Mesenchymal stem cell (in vitro differentiated cells and primary cell): ENCODE measurements at regions not wholly inside any gene's neighbourhood (a gene's known extent, or its start where the extent isn't known, plus 50 kb on each side); places are given as distances from the start of the nearest gene placed in this dataset. TPM values are rescaled to one million over a fixed set of nuclear protein-coding genes. Genes with fewer than 3 reads are reported as not detected.

Experiments used
- DNase-seq: peaks from one replicate; pipeline ENCODE4 v3.0.0-alpha.2; 2013
- H2AFZ ChIP-seq: one replicate; pipeline ENCODE4 v1.6.1; 2013; ENCODE audit warnings: low read depth, mild to moderate bottlenecking, control low read depth, inconsistent platforms, low read length, moderate library complexity
- H2AK5ac ChIP-seq: 2 replicates; pipeline ENCODE4 v1.6.1; 2013; ENCODE audit warnings: low read length, moderate library complexity, mild to moderate bottlenecking, inconsistent platforms; ENCODE audit not compliant: severe bottlenecking
- H2BK120ac ChIP-seq: one replicate; pipeline ENCODE4 v1.6.1; 2013; ENCODE audit warnings: low read depth, mild to moderate bottlenecking, inconsistent platforms, low read length, moderate library complexity
- H2BK12ac ChIP-seq, 2 experiments: one replicate each; pipeline ENCODE4 v1.6.1; 2013; ENCODE audit warnings: inconsistent platforms in 2 of 2, low read length in 2 of 2, mild to moderate bottlenecking in 2 of 2, moderate library complexity in 2 of 2, control low read depth in 1 of 2
- H2BK15ac ChIP-seq: one replicate; pipeline ENCODE4 v1.6.1; 2013; ENCODE audit warnings: mild to moderate bottlenecking, low read depth, inconsistent platforms; ENCODE audit not compliant: poor library complexity, severe bottlenecking
- H2BK5ac ChIP-seq: 2 replicates; pipeline ENCODE4 v1.6.1; 2013; ENCODE audit warnings: low read depth, mild to moderate bottlenecking, low read length, control low read depth, inconsistent platforms; ENCODE audit not compliant: poor library complexity, severe bottlenecking
- H3K14ac ChIP-seq, 2 experiments: one replicate each; pipeline ENCODE4 v1.6.1; 2013; ENCODE audit warnings: inconsistent platforms in 2 of 2, low read length in 2 of 2, control low read depth in 1 of 2, mild to moderate bottlenecking in 1 of 2, moderate library complexity in 1 of 2
- H3K18ac ChIP-seq, 2 experiments: one replicate each; pipeline ENCODE4 v1.6.1; 2013; ENCODE audit warnings: inconsistent platforms in 2 of 2, low read length in 2 of 2, control low read depth in 1 of 2, low read depth in 1 of 2, mild to moderate bottlenecking in 1 of 2
- H3K23ac ChIP-seq, 2 experiments: one replicate each; pipeline ENCODE4 v1.6.1; 2013; ENCODE audit warnings: inconsistent platforms in 2 of 2, low read length in 2 of 2, mild to moderate bottlenecking in 2 of 2, moderate library complexity in 2 of 2, control low read depth in 1 of 2
- H3K27ac ChIP-seq: 2 replicates; pipeline ENCODE4 v1.5.1; 2013; ENCODE audit warnings: mild to moderate bottlenecking, moderate library complexity, low read length, control low read depth, inconsistent platforms; ENCODE audit not compliant: poor library complexity, severe bottlenecking
- H3K27me3 ChIP-seq, 2 experiments: 2 replicates each; pipeline versions ENCODE4 v1.6.1 to v1.7.0; 2013; ENCODE audit warnings: low read length in 2 of 2, mild to moderate bottlenecking in 2 of 2, moderate library complexity in 2 of 2, control low read depth in 1 of 2, inconsistent platforms in 1 of 2; ENCODE audit not compliant: control insufficient read depth in 1 of 2, insufficient read depth in 1 of 2
- H3K36me3 ChIP-seq, 2 experiments: 2 replicates each; pipeline versions ENCODE4 v1.6.1 to v1.7.0; 2013; ENCODE audit warnings: low read length in 2 of 2, control low read depth in 1 of 2, inconsistent platforms in 1 of 2, low read depth in 1 of 2, mild to moderate bottlenecking in 1 of 2; ENCODE audit not compliant: insufficient read depth in 2 of 2, control insufficient read depth in 1 of 2
- H3K4ac ChIP-seq, 2 experiments: one replicate each; pipeline ENCODE4 v1.6.1; 2013; ENCODE audit warnings: inconsistent platforms in 2 of 2, low read length in 2 of 2, mild to moderate bottlenecking in 2 of 2, moderate library complexity in 2 of 2, control low read depth in 1 of 2, low read depth in 1 of 2
- H3K4me1 ChIP-seq: 2 replicates; pipeline ENCODE4 v1.6.1; 2013; ENCODE audit warnings: low read depth, low read length, control low read depth; ENCODE audit not compliant: control insufficient read depth, insufficient read depth
- H3K4me2 ChIP-seq: 2 replicates; pipeline ENCODE4 v1.6.1; 2013; ENCODE audit warnings: low read length, mild to moderate bottlenecking, inconsistent platforms; ENCODE audit not compliant: poor library complexity, severe bottlenecking
- H3K4me3 ChIP-seq, 2 experiments: 2 replicates each; pipeline versions ENCODE4 v1.5.1 to v1.7.0; 2013; ENCODE audit warnings: low read length in 2 of 2, mild to moderate bottlenecking in 2 of 2, control low read depth in 1 of 2, low read depth in 1 of 2; ENCODE audit not compliant: insufficient read depth in 1 of 2
- H3K79me1 ChIP-seq: replicated peaks from 2 replicates; pipeline ENCODE4 v1.6.1; 2013; ENCODE audit warnings: mild to moderate bottlenecking, control low read depth, low read length, inconsistent platforms; ENCODE audit not compliant: poor library complexity, severe bottlenecking
- H3K9ac ChIP-seq: 2 replicates; pipeline ENCODE4 v1.7.0; 2013; ENCODE audit warnings: mild to moderate bottlenecking, low read length, moderate library complexity
- H3K9me3 ChIP-seq: 2 replicates; pipeline ENCODE4 v1.7.0; 2013; ENCODE audit warnings: mild to moderate bottlenecking, low read length; ENCODE audit not compliant: control insufficient read depth
- H4K8ac ChIP-seq: one replicate; pipeline ENCODE4 v1.6.1; 2013; ENCODE audit warnings: inconsistent platforms, mild to moderate bottlenecking, low read length, moderate library complexity
- H4K91ac ChIP-seq: one replicate; pipeline ENCODE4 v1.6.1; 2013; ENCODE audit warnings: mild to moderate bottlenecking, low read length, inconsistent platforms
- WGBS: methylation state at CpG from one replicate; pipeline ENCODE4 v1.1.7; 2013; ENCODE audit warnings: mixed read lengths; 5-methylcytosine and 5-hydroxymethylcytosine counted together
- small RNA-seq: library from polyadenylated mRNA; stranded (forward); fragments of <200 nt; extraction: miRNeasy Mini kit (QIAGEN cat#:217004); gene quantifications from one replicate; pipeline ENCODE3, GENCODE V24; 2013; ENCODE audit warnings: low read depth

DNA sequence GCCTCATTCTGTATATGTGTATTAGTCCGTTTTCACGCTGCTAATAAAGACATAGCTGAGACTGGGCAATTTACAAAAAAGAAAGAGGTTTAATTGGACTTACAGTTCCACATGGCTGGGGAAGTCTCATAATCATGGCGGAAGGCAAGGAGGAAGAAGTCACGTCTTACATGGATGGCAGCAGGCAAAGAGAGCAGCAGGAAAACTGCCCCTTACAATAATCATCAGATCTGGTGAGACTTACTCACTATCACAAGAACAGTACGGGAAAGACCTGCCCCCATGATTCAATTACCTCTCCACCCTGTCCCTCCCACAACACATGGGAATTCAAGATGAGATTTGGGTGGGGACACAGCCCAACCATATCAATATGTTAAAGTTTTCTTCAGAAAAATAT lies 49.8 kb upstream of the GPBP1 start:
- no peak overlapping the region for H3K4ac ChIP-seq

More for the DNA sequence above, 49.8 kb upstream of the GPBP1 start:
- H3K27ac ChIP-seq = no peak overlapping the region
- H2AK5ac ChIP-seq = no peak overlapping the region
- no peaks in the 10 kb centered on the region for H3K36me3 ChIP-seq
- H3K18ac ChIP-seq = no peak overlapping the region
- no peak overlapping the region for H3K4me3 ChIP-seq
- WGBS = 95% methylated on average over 5 of the region's 5 CpGs
- no peak overlapping the region for H2BK12ac ChIP-seq
- no peak overlapping the region for H3K23ac ChIP-seq
- H4K8ac ChIP-seq = no peak overlapping the region
- H2BK5ac ChIP-seq = no peak overlapping the region
- no peak overlapping the region for H4K91ac ChIP-seq
- no peak overlapping the region for H3K4me2 ChIP-seq
- H2AFZ ChIP-seq = no peak overlapping the region
- no peak overlapping the region for H2BK15ac ChIP-seq
- peaks cover 5% of the 10 kb centered on the region for H3K9me3 ChIP-seq
- H3K27me3 ChIP-seq = no peaks in the 10 kb centered on the region
- no peaks in the 10 kb centered on the region for H3K4me1 ChIP-seq
- no peaks in the 10 kb centered on the region for H3K79me1 ChIP-seq
- no peak overlapping the region for H3K14ac ChIP-seq
- no peak overlapping the region for H3K9ac ChIP-seq
- no peak for DNase-seq
- no peak overlapping the region for H2BK120ac ChIP-seq

Small RNA genes lying in the stretch of these regions (small RNA-seq; reads per million reads assigned to genes)
- gene AC034244.1 = not detected
